ENCODE measurements at regions not wholly inside any gene's neighbourhood (a gene's known extent, or its start where the extent isn't known, plus 50 kb on each side); places are given as distances from the start of the nearest gene placed in this dataset.

DNA sequence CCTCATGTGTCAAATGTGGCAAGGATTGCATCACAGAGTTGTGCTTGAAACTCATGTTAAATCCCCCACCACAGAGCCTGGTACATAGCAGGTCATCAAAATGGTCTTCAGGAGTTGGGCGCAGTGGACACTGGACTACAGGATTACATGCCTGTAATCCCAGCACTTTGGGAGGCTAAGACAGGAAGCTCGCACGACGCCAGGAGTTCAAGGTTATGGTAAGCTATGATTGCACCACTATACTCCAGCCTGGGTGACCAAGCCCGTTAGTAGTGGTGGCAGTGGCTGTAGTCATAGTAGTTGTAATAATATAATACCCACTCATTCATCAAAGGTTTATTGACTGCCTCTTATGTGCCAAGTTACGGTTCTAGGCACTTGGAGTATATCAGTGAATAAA, 123.4 kb upstream of the IRF2BP2 start:
- DNase-seq (no peak), ATAC-seq (no peak)

DNA sequence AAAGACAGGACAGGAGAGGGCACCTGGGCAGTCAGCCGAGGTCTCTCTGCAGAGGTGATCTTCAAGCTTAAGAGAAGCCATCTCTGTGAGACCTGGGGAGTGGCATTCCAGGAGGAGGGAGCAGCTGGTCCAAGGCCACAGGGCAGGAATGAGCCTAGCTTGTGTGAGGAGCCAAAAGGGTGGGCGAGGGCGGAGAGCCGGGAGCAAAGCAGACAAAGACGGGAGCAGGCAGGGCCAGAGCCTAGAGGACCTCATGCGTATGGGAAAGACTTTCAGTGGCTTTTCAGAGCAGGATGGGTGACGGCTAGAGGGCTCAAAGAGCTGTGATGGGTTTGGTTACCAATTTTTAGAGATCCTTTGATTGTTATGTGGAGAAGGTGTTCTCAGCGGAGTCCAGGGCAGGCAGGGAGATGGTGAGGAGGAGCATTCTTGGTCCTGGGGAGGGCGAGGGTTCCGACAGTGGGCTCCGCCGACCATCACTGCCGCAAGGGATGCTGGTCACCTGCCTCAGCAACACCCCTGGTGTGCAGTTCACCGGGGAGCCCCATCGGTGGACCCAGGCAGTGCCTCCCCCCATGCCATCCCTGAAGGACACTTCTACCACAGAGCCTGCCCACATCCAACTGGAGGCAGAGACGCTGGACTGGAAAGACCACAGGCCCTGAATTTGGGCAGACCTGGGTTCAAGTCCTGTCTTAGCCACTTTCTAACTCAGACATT, 122.9 kb upstream of the IRF2BP2 start:
- DNase-seq, result no peak
- ATAC-seq, result no peak

DNA sequence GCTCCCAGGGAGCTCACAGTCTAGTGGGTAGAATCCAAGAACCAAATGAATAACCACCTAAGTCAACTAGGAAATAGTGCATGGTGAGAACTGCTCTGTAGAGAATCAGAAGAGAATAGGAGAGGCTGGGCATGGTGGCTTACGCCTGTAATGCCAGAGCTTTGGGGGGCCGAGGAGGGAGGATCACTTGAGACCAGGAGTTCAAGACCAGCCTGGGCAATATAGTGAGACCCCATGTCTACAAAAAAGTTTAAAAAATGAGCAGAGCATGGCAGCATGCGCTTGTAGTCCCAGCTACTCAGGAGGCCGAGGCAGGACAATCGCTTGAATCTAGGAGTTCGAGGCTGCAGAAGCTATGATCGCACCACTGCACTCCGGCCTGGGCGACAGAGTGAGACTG, 122.3 kb upstream of the IRF2BP2 start:
- ATAC-seq, result no peak
- DNase-seq, result no peak

DNA sequence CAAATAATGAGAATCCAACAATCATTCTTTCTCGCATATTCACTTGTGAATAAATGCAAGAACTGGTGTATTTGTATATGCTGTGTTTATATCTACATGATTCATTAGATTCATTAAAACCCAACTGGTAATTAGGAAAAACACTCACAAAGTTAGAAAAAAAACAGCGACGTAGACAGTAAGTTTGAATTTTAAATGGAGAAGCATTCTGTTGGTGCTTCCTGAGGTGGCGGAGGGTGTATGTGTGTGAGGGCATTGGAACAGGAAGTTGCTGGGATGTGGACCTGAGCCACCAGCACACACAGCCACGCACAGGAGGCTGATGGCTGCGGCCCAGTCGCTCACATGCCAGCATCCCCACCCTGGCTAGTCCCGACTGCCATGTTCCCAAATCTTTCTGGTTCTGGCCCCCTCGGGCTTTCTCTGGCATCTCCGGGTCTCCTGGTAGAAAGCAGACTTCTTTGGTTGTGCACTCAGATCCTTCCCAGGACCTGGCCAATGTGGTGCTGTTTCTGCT, 121.6 kb upstream of the IRF2BP2 start:
- ATAC-seq, result peak; percentile 44
- DNase-seq, result no peak

DNA sequence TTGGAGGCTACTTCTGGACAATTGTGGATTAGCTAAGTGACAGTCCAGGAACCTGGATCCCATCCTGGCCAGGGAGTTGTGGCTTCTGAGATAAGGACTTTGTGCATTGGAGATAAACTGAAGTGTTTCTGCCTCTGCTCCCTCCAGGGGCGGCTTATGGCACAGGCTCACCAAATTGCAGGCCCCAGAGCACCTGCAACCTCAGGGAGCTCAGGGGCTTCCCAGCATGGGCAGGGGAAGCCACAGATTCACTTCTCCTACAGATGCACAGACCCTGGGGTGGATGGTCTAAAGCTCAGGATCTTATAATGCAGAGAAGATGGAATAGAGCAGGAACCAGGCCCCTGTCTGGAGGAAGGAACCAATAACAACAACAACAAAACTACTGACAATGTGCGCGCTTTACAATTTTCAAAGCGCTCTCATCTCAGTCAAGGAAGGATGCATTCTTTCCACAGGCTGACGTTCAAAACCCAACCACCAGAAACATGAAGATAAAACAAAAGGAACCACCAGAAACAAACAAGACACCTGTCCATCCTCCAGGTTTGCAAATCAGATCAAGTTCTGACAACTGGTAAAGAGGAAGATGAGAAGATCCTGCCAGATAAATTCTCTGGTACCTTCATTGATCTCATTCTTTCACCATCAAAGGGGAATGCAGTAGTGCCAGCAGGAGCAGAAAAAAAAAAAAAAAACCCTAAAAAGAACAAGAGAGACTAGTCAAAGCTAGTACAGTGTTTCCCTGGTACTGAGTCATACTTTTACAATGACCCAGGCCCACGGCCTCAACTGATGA, 121.0 kb upstream of the IRF2BP2 start:
- DNase-seq (peak; percentile 43), ATAC-seq (peak; percentile 87)

DNA sequence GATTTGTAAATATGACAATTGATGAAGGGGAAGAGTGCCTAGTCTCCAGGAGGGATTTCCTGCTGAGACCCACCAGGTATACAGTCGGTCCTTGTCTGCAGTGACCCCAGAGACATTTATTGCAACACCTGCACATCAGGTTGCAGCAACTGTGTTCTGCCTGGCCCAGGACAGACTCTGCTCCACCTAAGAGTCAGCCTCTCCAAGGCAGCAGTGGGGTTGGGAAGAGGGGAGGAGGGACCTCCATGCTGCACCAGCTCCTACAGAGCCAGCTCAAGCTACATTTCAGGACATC, 120.4 kb upstream of the IRF2BP2 start:
- no peak for DNase-seq
- no peak for ATAC-seq

DNA sequence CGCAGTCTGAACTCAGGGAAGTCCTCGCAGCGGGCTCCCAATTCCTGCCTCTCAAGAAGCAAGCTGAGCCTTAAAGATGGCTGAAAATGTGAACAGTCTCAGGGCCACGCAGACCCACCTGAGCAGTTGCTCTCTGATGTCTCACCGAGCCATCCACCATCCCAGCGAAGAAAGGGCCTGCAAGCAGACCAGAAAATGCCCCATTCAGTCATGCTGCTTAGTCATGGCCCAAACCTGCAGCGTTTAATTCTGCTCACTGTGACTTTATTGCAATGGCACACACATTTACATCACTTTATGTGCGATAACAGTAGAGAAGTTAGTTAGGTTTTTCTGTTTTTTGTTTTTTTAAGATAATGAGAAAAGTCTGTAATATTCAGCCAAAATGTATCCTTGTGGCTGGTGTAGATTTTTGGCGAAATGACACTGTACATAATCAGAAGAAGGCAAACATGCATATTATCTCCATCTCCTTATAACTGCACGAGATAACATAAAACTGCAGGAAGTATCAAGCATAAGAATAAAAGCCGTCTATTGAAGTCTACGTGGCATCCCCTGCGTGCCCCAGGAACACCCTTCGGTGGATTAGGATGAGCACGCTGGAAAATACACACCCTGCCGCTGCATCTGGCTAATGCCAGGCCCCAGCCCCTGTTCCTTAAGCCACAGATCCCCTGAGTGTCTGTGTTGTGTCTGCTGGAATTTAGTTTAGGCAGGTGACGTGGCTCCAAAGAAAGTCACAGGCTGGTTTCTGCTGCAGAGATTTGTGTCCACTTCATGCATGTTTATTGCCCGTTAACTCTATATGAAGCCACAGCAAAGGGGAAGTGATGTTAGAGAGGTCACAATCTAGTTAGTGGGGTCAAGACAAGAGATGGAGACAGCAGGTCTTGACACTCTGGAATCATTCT, 119.8 kb upstream of the IRF2BP2 start:
- no peak for ATAC-seq

DNA sequence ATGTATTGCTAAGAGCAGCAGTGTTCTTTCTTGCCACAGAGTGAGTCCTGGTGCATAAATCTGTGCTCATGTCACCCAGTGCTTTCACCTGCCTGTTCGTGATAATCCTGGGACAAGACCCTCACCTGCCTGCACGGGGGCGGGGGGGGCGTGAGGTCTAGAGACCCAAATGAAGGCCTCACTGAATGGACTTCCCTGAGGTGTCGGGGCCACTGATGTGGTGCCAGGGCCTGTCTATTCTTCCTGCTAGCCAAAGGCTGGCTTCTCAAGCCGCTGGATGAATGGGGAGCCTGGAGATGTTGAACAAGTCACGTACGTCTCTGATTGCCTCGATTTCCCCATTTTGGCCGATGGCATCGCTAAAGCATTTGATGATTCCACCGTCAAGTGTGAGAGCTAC, 118.8 kb upstream of the IRF2BP2 start:
- no peak for DNase-seq
- no peak for ATAC-seq

More for the DNA sequence above, 119.8 kb upstream of the IRF2BP2 start:
- no peak for DNase-seq

DNA sequence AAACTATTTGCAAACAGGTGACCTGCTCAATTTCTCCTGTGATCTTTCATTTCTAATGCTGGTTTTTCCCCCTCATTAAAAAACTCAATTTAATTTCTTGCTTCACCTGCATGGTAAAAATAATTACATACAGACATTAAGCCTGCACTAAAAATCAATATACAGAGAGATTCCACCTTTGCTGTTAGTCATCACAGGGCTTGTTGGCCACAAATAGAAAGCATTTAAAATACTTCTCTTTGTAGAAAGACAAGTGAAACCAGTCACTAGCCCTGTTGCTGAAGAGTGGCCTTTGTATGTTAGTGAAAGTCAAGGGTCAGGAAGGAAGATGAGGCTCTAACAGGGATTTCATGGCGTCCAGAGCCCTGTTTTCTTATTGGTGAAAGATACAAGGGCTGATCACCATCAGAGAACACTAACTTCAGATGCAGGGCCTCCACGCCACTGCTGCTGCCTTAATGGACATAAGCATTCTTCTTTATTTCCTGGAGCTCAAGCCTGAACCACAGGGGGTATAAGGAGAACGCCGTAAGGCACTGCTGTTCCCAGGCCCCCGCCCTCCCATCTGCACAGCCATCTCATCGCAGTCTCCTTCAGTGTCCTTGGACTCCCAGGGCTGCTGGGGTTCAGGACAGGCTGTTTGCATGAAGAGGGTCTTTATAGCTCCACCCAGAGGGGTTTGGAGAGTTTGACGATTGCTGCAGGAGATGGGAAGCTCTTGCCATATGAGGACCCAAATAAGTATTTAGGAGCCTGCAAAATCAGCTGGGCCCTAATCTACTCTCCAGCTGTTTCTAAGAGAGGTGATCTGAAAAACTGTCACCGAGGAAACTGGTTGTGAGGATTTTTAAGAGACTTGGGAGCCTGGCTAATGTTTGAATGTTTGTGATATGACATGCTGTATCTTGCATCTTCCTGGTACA, 117.3 kb upstream of the IRF2BP2 start:
- no peak for DNase-seq
- ATAC-seq, result no peak

DNA sequence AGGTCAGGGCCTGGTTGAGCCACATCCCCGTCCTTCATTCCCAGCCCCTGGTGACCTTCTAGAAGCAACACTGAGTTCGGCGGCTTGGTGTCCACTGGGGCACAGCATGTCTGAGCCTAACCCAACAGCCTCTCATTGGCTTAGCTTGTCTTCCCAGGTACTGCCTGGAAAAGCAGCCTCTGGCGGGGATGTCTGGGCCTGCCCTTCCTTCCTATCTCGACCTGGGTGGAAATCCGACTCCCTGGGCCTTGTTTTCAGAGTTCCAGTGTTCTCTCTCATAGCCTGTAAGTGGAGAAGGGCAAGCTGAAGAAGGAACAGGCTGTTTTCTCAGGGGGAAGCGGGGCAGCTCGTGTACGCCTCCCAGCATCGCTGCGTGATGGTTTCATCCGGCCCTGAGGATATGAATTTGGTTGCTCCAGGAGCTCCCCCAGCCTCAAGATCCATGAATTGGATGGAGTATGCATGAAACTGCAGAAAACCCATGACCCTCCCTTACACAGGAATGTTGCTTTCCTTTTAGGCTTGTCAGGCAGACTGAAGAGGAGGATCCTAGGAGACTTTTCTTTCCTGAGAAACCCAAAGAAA, 116.5 kb upstream of the IRF2BP2 start:
- DNase-seq, result no peak
- no peak for ATAC-seq

DNA sequence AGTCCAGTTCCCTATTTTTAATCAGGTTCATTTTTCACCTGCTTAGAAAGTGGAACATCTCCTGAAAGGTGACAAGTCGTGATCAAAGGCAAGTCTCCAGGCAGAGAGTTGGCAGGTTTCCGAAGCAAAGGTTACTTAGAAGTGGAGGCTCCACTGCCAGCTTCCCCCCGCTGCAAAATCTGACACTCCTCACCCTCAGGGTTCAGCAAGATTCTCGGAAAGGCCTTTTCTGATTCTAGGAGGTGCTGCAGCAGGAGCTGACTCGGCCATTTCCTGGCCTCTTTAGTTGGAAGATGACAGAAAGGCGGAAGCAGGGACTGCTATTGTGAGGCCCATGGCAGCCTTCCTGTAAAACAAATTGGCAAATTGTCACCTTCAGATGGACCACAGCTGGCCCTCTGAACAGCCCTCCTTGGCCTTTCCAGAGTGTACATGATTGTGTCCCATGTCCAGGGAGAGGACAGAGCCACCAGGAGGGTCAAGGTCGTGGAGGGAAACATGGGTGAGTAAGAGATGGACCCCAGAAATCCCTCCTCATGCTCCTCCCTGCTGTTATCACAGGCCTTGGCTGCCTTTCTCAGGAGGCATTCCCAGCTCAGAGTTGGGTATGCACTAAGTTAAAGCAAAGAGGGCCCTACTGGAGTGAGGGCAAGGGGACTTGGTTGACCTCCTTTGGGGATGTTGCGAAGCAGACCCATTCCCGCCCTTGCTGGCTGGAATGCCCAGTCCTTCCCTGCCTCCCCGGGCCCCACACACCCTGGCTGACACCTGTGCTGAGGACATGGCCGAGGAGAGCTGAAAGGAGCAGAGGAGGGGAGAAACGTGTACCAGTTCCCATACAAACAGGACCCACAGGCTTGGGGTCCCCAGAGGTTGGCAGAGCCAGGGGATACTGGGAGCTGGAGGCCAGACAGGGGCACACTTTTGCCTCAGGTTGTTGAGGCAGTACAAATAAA, 115.5 kb upstream of the IRF2BP2 start:
- ATAC-seq, result peak; percentile 32
- DNase-seq, result peak; percentile 59

DNA sequence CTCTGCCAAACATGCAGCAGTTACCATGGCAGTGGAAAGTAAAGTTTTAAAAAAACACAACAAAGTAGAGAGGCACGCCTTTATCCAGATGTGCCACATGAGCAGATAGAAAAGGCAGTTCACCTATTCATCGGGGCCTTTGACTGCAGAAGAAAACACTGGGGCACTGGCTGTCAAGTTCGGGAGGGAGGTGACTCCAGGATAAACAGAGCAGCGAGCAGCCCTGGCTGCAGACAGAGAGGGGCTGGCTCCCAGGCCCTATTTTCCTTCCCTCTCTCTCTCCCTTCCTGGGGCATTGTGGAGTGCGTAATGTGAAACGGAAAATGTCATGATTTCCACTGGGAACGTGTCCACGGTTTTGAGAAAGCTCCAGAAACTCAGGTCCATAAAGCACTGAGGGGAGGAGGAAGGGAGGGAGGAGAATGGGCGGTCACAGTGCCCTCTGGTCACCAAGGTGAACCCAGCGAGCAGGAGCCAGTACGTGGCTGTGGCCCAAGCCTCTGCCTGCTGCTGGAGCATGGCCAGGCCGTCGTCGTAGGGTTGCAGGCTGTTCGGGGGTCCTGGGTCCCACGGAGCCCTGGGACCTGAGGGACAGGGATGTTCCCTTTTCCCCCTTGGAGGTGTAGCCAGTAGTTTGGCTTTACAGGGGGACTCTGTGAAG, 114.7 kb upstream of the IRF2BP2 start:
- DNase-seq (peak; percentile 41), ATAC-seq (peak; percentile 13)

DNA sequence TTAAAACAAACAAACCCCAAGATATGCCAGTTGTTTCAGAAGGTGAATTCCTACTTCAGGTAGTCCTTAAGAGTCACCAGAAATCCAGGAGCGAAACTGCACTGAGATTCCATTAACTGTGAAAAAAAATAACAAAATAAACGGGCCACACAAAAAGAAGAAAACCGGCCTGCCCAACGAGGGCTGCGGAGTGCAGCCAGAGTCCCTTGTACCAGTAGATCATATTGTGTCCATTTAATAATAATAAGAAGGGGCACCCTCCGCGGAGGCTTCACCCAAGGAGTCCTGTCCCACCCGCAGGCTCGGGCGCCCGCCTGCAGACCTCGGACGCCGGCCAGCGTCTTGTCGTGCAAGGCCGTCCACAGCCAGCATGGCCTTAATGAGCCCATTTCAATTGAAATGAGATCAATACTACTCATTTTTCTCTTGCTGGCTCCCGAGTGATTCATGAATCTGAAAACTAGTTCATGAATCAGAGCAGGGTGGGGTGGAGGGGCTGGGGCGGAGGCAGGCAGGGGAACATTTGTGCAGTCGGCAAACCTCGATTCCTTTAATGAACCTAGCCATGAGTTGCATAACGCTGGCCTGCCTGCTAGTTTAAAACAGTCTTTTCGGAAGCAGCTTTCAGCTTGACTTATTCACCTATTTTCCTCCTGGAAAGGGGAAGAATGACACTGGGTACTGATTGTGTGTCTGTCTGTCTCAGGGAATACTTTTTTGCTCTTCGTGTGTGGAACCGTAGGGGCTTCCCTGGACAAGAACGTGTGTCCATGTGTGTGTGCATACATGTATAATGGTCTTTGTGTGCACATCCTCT, 113.1 kb upstream of the IRF2BP2 start:
- ATAC-seq, result peak; percentile 62

DNA sequence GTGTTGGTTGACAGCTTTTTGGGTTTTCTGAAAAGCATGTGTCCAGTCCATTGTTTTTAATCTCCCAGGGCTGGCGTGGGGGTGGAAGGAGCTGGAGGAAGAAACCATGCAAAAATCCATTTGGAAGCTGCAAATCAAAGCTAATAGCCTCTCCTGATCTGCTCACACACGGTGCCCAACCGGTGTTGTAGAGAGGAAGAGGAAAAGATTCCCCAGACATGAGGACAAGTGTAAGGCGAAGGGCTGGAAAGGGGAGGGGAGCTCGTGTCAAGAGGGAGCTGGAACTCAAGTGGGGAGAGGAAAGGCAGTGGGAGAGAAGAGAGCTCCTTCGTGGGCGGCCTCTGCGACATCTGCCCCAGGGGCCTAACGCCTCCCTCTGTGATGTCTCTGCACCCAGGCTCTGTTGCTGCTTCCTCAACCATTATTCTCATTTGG, 112.3 kb upstream of the IRF2BP2 start:
- no peak for DNase-seq
- ATAC-seq, result no peak

More for the DNA sequence above, 113.1 kb upstream of the IRF2BP2 start:
- DNase-seq, result peak; percentile 70

DNA sequence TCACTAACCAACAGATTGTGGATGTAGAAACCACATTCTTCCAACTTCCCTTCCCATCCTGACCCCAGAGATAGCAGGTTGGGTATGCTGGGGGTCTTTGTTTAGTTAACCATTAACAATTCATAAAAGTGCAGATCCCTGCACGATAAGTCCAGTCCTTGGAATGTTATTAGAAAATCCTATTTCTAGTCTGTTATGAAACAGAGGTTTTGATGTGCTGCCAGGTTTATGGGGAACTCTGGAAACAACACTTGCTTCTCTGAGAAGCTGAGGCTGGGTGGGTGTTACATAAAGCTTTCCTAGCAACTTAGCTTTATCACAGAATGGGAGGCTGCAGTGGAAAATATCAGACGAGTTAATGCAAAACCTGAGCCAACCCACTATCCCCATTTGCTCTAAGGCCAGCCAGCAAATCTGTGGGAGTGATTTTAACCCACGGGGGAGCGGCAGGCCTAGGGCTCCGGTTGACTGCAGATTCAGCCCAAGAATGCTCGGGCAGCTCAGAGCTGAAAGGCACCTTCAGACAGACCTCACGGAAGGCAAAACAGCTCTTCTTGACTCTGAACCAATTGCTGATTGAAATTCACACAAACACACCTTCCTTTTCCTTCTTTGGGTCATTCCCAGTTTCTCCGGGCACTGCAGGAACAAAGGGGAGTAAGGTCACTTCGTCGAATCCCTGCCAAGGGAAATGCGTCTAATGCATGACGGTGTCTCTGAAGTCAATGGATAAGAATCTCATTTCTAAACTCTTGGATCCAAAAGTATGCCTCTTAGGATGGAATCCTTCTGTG, 111.7 kb upstream of the IRF2BP2 start:
- no peak for ATAC-seq
- DNase-seq, result no peak

DNA sequence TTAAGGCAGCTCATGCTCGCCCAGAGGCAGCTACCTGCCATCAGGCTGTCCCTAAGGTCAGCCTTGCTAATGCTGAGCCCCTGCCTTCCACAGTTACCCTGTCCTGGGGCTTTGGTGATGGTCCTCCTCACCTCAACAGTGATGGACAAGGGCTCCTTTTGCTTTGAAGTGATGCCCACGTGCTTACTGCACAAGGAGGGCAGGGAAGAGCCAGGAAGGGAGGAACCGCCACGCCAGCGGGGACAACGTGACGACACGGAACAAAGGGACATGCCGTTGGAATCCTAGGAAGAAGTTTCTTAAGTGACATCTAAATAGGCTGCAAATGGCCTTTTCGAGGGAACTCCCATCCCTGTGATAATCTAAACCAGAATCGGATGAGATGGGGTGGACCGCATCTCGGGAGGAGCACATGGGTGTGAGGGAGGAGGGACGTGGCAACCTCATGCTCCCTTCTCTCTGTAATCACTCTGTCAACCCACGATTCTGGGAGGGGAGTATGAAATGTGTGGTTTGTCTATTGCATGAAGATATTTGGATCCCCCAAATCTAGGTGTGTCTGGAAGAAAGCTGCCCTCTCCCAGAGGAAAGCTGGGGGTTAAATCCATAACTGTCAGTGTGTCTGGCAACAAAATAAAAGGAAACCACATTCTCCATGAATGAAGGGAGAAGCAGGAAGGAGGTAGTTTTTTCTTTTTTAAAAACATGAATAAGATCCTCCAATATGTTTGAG, 110.9 kb upstream of the IRF2BP2 start:
- no peak for DNase-seq

More for the DNA sequence above, 110.9 kb upstream of the IRF2BP2 start:
- ATAC-seq, result no peak
